NCI-H1436 (cell line): ENCODE measurements at regions not wholly inside any gene's neighbourhood (a gene's known extent, or its start where the extent isn't known, plus 50 kb on each side); places are given as distances from the start of the nearest gene placed in this dataset.
"Not testable (repeated sequence)": the region's sequence is repeated elsewhere in the genome, so short reads cannot be mapped to it uniquely, and the experiment has no call there.

Experiments
- DNase-seq: peaks from one replicate; lab custom pipeline; 2025; lab: John Stamatoyannopoulos, UW

DNA sequence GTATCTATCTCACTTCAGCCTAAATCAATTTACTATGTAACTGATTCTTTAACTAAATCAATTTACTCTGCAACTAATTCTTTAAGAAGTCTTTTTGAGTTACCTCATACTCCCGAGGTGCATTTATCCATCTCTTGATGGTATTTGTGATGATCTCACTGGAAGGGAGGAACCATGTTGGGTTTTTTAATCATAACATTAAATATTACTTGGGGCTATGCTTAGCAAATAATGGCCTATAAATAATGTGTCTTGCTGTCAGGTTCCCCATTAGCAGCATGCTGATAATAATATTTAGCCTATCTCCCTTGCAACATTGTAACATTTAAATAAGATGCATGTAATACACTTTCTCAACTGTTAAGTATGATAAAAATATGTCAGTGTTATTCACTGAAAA, 411.3 kb downstream of the SLITRK1 start:
- no peak for DNase-seq

DNA sequence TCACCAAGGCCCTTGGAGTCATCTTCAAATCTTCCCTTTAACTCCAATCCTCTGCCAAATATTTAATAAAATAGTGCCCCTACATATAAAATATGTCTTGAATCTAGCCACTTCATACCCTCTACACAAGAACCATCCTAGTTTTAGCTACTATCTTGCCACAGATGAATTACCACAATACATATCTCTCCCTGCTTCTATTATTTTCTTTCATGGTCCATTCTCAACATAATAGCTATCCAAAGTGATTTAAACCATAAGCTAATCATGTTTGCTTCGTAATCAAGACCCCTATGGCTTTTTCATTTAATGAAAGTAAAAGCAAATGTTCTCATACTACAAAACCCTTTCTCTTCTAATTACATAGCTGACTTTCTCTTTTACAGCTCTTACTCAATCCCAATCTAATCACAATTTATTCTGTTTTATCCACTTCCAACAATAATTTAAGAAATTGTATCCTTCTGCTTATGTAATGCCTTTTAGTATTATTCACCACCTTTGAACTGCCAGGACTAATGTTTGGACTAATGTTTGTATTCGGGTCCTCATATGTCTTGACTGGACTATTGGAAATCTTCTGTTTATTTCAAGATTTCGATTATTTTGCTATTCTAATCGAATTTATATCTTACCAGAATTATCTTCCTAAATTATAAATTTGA, 412.0 kb downstream of the SLITRK1 start:
- DNase-seq, result no peak

GRCh38 chr13:83453723-83454122, 428.6 kb downstream of the SLITRK1 start:
- DNase-seq, result no peak

GRCh38 chr13:83453300-83453699, 429.0 kb downstream of the SLITRK1 start:
- no peak for DNase-seq

DNA sequence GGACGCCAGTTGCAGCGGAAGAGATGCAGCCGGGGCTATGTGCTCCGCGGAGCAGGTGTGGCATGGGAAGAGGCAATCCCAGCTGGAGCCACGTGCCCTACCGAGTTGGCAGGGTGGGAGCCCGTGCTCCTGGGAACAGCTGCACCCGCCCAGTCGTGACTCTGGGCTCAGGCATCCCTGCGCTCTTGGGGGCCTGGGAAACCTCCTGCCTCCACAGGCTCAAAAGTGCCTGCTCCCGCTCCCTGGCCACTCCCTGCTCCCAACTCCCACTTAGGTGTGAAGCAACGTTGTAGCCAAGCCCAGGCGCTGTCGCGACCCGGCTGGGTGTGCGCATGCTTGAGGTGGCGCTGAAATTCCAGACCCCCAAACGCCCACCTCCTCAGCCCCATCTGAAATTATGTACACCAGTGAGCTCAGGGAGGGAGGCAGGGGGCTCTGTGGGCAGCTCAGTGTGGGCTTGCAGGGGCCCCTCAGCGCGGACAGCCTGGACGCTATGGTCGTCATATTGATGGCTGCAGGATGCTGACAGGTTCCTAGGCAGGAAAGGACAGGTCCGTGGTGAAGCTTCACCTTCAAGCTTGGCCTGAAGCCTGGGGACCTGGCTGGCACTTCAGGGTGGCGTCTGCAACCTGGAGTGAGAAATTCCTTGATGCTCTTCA, 429.9 kb downstream of the SLITRK1 start:
- no peak for DNase-seq

- DNase-seq, result no peak
Observed at GRCh38 chr13:83450591-83450990, 431.7 kb downstream of the SLITRK1 start.

GRCh38 chr13:83449668-83450395, 432.4 kb downstream of the SLITRK1 start:
- no peak for DNase-seq

GRCh38 chr13:83440465-83440864, 441.8 kb downstream of the SLITRK1 start:
- no peak for DNase-seq

DNA sequence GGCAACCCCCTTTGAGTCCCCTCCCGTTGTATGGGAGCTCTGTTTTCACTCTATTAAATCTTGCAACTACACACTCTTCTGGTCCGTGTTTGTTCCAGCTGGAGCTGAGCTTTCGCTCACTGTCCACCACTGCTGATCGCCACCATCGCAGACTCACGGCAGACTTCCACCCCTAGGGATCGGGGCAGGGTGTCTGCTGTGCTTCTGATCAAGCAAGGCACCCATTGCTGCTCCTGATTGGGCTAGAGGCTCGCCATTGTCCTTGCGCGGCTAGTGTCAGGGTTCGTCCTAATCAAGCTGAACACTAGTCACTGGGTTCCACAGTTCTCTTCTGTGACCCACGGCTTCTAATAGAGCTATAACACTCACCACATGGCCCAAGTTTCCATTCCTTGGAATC, 442.8 kb downstream of the SLITRK1 start:
- not testable (repeated sequence) for DNase-seq

GRCh38 chr13:83423861-83424260, 458.4 kb downstream of the SLITRK1 start:
- DNase-seq, result no peak

- DNase-seq, result no peak
Observed at GRCh38 chr13:83423381-83423780, 458.9 kb downstream of the SLITRK1 start.

DNA sequence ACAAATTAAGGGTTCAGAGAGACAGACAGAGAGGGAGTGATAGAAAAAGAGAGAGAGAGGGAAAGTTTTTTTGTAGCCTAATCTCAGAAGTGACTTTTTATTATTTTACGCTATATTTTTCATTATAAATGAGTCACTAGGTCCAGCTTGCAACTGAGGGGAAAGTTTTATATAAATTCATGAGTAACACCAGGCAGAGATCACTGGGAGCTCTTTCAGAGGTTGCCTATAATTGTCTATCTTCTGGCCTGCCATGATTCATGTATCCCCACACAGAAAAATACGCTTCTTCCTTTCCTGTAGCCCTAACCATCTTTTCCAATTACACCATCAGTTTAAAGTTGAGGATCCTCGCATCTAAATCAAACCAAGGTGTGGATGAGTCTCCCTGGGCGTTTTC, 467.9 kb downstream of the SLITRK1 start:
- DNase-seq, result no peak

GRCh38 chr13:83386609-83387008, 495.7 kb downstream of the SLITRK1 start:
- DNase-seq, result no peak

DNA sequence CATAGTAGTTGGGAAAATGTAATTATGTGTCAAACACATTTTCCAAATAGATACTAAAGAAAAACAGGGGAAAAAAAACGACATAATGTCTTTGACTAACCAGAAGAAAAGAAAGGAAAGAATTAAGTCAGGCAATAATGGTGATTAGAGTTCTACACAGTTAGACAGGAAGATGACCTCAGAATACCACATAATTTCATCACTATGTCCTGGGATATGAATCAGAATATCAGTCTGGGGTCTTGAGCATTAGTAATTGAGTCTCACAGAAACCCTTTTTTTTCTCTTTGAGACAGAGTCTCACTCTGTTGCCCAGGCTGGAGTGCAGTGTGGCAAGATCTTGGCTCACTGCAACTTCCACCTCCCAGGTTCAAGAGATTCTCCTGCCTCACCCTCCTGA, 503.4 kb downstream of the SLITRK1 start:
- DNase-seq, result no peak

GRCh38 chr13:83377491-83377890, 504.8 kb downstream of the SLITRK1 start:
- no peak for DNase-seq

DNA sequence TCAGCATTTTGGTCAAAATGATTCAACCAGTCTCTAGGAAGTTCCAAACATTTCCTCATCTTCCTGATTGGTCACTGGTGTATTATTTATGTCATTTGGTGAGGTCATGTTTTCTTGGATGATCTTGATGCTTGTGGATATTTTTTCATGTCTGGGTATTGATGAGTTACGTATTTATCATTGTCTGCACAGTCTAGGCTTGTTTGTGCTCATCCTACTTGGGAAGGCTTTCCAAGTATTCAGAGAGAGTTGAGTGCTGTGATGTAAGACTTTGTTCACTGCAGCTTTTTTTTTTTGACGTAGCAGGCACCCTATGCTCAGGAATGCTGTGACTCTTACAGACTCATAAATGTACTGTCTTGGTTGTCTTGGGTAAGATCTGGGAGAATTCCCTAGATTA, 509.5 kb downstream of the SLITRK1 start:
- no peak for DNase-seq

DNA sequence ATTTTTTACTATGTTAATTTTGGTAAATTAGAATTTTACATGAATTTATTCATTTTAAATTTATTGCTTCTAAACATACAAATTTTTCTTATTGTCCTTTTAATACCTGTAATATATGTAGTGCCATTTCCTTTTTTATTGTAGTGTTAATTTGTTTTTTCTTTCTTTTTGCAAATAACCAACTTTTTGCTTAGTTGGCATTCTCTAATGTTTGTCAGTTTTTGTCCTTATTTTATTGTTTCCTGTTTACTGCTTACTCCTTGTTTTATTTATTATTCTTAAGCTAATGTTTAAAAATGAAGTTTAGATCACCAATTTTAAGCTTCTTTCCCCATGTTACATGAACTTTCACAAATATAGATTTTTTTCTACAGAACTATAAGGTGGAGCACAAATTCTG, 516.6 kb downstream of the SLITRK1 start:
- DNase-seq, result no peak

- no peak for DNase-seq
Observed at GRCh38 chr13:83355041-83355440, 527.2 kb downstream of the SLITRK1 start.

GRCh38 chr13:83352391-83352790, 529.9 kb downstream of the SLITRK1 start:
- no peak for DNase-seq

- DNase-seq, result no peak
Observed at GRCh38 chr13:83350569-83350968, 531.7 kb downstream of the SLITRK1 start.

- DNase-seq, result no peak
Observed at GRCh38 chr13:83344518-83344917, 537.8 kb downstream of the SLITRK1 start.

DNA sequence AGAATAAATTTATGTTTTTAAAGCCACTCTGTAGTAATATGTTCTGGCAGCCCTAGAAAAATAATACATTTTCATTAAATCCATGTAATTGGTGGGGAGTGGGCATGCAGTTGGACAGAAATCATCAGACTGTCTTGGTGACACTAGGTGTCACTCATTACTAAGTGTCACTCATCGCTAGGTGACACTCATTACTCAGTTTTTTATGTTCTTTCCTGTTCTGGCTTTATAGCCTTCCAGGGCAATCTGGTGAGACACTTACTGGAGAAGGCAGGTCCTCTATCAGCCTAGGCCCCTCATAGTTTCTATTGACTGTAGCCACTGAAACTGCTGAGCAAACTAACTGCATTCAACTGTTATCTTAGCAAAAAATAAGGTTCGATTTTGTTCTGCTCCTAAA, 542.1 kb downstream of the SLITRK1 start:
- no peak for DNase-seq
